ENCODE measurements at regions not wholly inside any gene's neighbourhood (a gene's known extent, or its start where the extent isn't known, plus 50 kb on each side); places are given as distances from the start of the nearest gene placed in this dataset.
"Not testable (repeated sequence)": the region's sequence is repeated elsewhere in the genome, so short reads cannot be mapped to it uniquely, and the experiment has no call there.

DNA sequence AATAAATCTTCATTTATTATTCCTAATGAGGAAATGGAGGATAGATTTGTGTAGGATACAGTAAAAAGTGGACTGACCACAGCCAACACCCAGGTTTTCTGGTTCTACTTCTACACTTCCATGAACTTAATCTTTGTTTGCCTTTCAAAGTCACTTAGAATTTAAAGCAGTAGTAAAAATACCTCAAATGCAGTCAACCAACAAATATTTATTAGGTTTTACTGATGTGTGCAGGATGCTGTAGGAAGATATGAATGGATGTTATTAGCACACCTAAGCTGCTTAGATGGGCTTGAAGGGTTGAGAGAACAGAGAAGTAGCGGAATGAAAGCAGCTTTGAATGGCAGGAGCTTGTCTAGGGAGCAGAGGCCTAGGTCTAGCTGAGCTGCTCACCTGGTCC lies 201.1 kb downstream of the PALM2AKAP2 start:
- no peak for DNase-seq

DNA sequence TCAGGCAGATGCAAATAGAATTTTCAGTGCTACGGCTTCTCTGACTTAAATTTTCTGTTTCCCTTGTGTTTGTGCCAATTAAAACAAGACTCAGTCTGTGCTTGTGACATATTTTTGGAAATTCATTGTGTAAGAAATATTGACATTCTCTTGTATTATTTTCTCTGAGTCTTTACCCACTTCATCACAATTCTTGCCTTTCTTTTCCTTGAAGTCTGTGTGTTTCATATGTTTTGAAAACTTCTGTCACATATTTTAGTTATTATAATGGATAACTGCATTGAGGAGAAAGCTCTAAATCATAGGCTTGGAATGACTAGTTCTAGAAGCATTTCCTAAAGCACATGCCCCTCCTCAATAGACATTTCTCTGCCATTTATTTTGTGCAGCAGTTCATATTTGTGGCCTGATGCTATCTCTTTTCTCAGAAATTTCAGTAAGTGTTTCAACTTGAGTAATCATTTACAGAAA lies 206.6 kb downstream of the PALM2AKAP2 start:
- no peak for DNase-seq

DNA sequence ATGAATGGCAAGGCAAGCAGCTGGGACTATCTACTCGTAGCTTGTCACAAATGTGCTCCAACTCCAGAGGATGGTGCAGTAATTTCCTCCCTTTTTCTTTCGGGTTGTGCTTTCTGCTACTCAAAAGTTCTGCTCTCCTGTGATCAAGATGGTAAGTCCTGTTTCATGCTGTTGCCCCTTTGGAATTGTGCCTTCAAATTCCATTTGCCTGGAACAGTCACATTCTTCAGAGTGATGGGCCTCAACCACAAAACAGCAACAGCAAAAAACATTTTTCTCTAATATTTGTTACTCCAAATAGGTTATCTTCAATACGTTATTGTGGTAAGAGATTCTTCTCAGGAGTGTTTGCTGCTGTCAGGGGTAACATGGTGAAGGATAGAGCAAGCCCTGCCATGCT lies 209.3 kb downstream of the PALM2AKAP2 start:
- no peak for DNase-seq

DNA sequence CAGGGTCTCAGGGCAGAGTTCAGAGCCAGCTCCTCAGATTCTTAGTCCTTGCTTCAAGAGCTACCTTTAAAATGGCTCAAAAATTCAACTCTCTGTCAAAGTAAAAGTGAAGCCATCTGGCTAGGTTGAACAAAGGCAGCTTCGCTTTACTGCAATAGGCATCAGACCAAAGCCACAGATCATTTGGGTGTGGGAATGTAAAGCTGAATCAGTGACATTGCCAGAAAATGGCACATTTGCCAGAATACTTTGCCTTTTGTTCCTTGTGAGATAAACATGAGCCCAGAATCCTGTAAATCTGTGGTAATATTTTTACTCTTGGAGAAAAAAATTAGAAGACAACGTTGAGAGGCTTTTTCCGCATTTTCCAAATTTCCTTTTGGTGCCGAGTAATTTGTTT lies 210.5 kb downstream of the PALM2AKAP2 start:
- no peak for DNase-seq

DNA sequence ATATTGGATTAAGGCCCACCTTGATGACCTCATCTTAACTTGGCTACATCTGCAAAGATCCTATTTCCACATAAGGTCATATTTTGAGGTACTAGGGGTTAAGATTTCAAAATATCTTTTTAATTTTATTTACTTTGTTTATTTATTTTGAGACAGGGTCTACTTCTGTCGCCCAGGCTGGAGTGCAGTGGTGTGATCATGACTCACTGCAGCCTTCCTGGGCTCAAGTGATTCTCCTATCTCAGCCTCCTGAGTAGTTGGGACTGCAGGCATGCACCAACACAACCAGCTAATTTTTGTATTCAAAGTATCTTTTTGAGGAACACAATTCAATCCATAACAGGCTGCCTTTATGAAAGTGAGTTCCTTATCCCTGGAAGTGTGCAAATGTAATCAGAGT lies 212.3 kb downstream of the PALM2AKAP2 start:
- DNase-seq, result no peak

DNA sequence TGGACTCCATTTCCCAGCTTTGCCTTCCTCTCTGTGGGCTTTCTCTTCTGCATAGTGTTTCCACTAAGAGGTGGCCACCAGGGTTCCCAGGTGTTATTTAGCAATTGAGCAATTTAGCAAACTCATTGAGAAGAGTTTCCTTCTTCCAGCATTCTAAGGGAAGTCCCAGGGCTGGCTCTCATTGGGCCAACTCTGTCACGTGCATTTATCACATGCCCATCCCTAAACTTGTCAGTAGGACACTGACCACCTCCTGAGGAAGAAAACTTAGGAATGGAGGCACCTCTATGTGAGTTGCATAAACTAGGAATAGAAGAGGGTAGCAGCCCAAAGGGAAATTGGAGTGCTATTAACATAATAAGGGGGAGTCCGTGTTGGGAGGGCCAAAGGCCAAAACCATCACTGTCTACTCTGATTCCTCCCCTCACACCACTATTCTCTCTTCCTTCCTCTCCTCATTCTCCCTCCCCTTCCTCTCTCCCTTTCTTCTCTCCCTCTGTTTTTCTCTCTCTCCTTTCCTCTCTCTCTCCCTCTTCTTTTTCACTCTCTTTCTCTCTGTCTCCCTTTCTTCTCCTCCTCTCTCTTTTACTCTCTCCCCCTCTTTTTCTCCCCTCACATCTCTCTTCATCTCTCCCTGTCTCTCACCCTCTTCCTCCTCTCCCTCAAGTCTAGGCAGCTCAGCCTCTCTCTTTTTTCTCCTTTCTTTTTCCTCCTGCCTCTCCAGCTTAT lies 213.4 kb downstream of the PALM2AKAP2 start:
- no peak for DNase-seq

DNA sequence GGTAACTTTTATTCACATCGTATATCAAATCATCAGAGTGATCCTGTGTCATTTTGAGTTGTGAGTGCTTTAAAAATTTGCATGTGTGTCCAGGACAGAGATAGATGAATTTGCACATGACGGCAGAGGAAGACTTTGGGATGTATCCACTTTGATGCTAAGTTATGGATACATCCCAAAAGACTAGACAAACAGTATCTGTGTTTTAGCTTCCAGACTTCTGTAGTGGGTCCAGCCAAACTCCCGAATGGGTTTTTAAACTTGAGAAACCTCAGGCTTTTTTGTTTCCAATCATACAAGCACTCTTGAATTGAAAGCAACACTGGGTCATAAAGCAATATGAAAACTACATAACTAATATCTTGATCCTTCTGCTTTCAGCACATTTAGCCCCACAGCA lies 213.8 kb downstream of the C9orf152 start:
- no peak for DNase-seq

DNA sequence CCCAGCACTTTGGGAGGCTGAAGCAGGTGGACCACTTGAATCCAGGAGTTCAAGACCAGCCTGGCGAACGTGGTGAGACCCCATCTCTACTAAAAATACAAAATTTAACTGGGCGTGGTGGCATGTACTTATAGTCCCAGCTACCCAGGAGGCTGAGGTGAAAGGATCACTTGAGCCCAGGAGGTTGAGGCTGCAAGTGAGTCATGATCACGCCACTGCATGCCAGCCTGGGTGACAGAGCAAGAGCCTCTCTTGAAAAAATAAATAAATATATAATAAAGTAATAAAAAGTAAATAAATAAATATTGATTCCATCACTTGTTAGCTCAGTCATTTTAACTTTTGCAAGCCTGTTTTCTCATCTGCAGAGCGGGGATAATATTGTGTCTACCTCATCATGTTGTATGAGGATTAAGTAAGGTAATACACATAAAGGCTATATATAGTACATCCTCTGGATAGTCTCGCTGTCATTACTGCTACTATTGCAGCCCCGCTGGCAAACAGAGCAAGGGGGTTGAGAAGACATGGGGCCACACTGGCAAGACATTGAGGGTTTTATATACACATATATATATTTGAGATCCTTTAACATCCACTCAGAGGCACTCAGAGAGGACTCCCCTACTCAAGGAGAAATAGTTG lies 210.9 kb downstream of the C9orf152 start:
- DNase-seq, result no peak

DNA sequence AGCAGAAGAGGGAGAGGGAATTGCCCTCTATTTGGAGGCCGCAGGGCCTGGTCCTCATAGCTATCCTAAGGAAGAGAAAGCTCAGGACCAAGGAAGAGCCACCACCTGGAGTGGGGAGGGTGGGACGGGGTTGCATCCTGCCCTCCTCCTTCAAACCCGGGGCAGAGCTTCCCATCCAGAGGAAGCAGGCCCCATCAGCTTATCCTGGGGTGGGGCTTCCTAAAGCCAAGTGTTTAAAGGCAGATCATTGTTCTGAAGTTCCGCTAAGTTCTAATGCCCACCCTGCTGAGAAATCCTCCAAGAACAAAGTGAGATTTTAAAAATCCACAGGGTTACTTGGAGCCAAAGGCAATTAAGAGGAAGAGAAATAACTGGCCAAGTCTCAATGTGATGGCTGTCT lies 210.3 kb downstream of the C9orf152 start:
- no peak for DNase-seq

DNA sequence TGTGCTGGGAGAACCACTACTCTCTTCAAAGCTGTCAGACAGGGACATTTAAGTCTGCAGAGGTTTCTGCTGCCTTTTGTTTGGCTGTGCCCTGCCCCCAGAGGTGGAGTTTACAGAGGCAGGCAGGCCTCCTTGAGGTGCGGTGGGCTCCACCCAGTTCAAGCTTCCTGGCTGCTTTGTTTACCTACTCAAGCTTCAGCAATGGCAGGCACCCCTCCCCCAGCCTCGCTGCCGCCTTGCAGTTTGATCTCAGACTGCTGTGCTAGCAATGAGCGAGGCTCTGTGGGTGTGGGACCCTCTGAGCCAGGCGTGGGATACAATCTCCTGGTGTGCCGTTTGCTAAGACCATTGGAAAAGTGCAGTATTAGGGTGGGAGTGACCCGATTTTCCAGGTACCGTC lies 202.4 kb downstream of the C9orf152 start:
- DNase-seq, result peak; percentile 8

DNA sequence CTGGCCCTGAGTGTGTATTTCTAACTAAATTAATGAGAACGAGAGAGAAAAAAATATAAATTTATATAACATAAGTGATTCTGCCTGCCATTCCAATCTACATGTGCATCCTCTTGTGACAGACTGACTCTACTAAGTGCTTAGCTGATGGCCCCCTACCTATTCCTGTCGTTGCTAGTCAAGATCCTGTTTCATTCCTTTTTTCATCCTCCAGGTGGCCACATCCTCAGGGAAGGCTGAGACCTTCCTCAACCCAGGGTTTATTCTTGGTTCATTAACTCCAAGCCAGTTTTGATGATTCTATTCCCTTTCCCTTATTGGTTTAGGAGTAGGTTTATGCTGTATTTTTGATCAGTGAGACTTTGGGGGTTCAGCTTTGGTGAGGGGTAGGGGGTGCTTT lies 201.3 kb downstream of the C9orf152 start:
- peak; percentile 47 for DNase-seq

DNA sequence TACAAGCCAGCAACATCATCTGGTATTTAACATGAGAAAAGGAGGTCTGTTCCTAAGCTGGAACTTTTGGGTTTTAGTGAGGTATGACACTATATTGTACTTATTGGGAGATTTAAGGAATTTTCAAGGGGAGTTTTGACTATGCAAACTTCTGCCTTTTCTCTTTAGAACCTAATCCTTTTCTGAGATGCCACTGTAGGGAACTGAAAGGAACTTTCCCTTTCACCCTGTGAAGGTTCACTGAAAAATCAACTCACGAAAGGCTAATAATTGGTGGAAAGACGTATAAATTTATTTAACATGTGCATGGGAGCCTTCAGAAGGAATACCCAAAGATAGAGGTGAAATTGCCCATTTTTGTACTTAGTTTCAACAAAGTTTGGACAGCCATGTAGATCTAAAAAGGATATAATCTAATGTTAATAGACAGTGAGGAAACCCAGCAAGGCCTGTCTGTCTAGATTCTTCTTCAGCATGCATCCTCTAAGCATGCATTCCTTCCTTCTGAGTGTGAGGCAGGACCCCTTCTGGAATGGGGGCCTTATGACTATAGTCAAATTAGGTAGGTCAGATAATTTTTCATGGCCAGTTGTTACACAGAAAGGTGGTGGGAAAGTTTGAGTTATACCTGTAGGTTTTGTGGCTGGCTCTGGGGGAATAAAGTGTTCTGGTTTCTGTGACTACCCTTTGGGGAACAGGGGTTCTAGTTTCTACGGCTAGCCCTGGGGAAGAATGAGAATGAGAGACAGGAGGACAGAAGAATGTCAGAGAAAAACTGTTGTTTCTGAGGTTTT lies 200.3 kb downstream of the C9orf152 start:
- DNase-seq, result no peak

DNA sequence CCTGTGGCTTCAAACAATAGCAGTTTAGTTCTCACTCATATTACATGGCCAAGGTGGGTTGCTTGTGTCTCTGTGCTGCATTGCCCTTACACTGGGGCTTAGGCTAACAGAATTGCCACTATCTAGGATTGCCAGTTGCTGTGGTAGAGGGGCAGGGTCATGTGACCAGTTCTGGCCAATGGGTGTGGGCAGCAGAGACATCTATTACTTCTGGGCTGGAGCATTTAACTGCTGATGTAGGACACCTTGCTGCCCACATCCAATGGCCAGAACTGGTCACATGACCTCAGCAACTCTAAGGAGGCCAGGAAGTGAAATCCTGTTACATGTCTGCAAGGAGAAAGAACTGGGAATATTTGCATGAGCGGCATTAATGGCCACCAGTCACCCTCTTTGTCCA lies 199.3 kb downstream of the C9orf152 start:
- DNase-seq, result no peak

DNA sequence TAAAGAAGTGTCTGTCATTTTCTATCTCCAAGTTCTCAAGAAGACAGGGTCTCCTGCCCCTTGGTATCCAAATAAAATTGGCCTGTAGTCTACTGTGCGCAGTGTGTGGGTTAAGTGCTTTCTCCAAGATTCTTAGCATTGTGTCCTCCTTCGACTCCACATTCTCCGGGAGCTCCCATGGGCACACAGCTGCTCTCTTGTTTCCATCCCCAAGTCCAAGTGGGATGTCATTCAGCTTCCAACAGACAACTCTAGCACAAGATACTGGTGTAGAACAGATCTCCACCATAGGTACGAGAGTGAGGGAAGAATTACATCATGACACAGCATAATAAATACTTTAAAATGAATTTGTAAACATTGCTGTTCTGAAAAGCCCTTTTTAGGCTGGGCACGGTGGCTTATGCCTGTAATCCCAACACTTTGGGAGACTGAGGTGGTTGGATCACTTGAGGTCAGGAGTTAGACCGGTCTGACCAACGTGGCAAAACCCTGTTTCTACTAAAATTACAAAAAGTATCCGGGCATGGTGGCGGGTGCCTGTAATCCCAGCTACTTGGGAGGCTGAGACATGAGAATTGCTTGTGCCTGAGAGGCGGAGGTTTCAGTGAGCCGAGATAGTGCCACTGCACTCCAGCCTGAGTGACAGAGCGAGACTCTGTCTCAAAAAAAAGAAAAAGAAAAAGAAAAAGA lies 196.2 kb downstream of the C9orf152 start:
- DNase-seq, result no peak

DNA sequence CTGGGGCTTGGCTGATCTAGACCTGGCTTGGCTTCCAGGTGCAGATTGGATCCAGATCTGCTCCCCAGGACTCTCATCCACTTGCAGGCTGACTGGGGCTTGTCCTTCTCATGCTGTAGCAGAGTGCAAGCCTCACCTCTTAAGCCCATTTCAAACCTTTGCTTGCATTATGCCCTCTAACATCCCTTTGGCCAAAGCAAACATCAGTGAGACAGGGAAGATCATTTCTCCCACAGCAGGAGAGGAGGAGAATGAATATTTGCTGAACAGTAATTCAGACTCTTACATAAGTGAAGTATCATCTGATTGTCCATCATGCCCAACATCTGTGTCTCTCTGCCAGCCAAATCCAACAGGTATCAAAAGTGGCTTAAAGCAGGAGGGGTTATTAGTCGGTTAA lies 194.9 kb downstream of the C9orf152 start:
- no peak for DNase-seq

DNA sequence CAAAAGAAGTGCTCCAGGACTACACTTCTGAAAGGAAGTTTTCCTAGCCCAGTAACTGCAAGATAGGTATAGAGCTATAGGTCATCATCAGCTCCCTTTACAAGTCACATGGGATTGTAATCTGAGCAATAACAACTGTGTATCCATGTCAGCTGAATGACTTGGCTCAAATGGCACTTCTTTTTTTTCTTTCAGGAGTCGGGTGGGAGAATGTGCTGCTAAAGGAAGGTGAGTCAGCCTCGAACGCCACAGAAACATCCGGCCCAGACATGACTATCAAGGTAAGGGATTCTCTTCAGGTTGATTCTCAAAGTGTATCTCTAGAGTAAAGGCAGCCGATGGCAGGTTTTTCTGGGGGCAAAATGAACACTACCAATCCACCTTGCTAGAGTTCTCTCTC lies 192.2 kb downstream of the C9orf152 start:
- peak; percentile 87 for DNase-seq

DNA sequence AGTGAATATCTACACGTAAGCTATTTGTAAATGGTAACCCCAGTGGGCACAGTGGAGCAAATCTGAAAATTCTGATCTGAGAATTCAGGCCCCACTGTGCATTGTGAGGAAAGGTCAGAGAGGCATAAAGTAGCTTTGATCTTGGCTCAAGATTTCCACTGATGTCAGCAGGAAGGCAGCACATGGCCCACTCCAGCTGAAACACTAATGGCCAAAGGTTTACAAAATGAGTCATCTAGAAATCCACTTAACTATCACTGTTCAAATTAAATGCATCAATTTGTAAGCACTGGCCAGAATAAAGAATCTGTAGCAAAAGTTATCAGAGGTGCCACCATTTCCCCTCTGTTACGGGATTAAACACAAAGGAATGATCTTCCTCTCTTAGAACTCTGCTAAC lies 191.6 kb downstream of the C9orf152 start:
- peak; percentile 89 for DNase-seq

DNA sequence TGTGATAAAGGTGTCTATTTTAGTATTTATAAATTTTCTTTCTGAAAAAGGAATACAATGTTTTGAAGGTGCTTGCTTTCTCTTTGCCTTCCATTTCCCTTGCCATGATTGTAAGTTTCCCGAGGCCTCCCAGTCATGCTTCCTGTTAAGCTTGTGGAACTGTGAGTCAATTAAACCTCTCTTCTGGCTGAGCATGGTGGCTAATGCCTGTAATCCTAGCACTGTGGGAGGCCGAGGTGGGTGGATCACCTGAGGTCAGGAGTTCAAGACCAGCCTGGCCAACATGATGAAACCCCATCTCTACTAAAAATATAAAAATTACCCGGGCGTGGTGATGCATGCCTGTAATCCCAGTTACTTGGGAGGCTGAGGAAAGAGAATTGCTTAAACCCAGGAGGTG lies 187.7 kb downstream of the C9orf152 start:
- DNase-seq, result not testable (repeated sequence)

DNA sequence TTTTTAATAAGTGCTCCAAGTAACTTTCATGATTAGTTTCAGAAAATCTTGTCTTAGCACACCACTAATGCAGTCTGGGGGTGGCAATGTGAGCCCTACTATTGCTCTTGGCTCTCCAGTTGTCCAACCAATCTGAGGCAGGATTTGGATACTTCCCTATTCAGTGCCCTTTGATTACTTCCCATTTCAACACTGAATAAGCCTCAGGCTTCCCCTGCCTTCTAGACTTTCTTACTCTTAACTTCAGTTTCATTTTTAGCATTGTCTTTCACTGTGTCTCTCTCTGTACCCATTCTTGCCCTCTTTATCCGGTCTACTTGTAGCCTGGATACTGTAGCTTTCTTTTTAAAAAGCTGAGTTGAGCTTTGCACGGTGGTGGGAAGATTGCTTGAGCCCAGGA lies 186.1 kb downstream of the C9orf152 start:
- DNase-seq, result no peak

DNA sequence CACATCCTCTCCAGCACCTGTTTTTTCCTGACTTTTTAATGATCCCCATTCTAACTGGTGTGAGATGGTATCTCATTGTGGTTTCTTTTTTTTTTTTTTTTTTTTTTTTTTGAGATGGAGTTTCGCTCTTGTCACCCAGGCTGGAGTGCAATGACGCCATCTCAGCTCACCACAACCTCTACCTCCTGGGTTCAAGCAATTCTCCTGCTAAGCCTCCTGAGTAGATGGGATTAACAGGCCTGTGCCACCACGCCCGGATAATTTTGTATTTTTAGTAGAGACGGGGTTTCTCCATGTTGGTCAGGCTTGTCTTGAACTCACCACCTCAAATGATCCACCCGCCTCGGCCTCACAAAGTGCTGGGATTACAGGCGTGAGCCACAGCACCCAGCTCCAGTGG lies 184.7 kb downstream of the C9orf152 start:
- DNase-seq, result not testable (repeated sequence)

DNA sequence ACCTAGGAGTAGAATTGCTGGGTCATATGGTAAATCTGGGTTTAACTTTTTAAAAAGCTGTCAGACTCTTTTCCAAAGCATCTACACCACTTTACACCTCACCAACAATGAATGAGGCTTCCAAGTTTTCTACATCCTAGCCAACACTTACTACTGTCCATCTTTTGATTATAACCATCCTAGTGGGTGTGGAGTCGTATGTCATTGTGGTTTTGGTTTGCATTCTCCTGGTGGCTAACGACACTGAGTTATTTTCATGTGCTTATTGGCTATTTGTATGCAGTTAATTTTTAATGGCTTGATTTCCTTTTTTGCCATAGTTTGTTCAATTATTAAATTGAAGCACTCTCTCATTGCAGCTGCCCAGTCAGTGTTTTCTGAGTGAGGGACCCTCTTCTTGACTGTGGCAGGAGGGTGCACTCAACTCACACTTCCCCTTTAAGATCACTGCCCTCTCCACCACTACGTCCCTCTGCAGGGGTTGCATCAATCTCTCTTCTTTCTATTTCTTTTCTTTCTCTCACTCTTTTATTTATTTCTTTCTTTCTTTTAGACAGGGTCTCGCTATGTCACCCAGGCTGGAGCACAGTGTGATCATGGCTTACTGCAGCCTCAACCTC lies 182.3 kb downstream of the C9orf152 start:
- DNase-seq, result no peak

DNA sequence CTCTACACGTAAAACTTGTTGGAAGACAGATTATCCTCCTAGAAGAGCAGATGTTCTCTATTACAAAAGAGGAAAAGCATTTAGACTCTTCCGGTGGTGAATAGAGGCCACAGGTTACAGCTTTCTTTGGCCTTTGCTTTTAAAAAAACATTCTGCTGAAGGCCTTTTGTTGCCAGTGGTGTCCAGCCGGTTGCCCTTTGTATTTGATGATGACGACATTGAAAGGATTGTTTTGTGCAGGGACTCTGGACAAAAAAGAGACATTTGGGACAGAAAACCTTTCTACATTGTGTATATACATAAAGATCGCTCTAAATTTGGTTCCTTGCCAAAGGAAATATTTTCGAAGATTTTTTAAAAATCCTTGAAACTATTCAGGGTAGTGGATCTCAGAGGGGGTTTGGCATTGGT lies 180.3 kb downstream of the C9orf152 start:
- no peak for DNase-seq

DNA sequence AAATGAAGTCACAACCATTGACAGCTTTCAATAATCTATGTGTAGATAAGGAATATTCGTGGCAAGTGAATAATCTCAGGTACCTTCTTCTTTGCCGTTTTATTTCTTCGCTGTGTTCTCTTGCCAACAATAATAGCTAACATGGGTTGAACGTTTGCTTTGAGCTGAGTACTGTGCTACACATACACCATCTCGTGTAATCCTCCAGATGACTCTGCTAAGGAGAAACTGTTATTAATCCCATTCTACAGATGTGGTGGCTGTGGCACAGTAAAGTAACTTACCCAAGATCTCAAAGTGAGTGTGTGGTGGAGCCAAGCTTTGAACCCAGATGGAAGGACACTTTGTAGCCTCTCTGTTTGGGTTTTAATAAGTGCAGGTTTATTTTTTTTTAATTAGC lies 179.7 kb downstream of the C9orf152 start:
- DNase-seq, result no peak
